SK-N-SH (cell line): ENCODE measurements at regions not wholly inside any gene's neighbourhood (a gene's known extent, or its start where the extent isn't known, plus 50 kb on each side); places are given as distances from the start of the nearest gene placed in this dataset.

ENCODE experiments used
- POLR2AphosphoS5 ChIP-seq: IDR thresholded peaks from 2 replicates; pipeline ENCODE4 v1.6.1; 2012; ENCODE audit warnings: low read depth, low read length
- SIN3A ChIP-seq: IDR thresholded peaks from 2 replicates; pipeline ENCODE4 v1.6.1; 2012; ENCODE audit warnings: low read depth, mild to moderate bottlenecking, low read length, moderate library complexity, borderline replicate concordance
- TF ChIP-seq, protein P1 (sequence below): fragments of 200-600 bp; sonication (generic); IDR thresholded peaks from 2 replicates; pipeline ENCODE4 v1.6.1; 2017; ENCODE audit warnings: antibody characterized with exemption, mild to moderate bottlenecking, moderate library complexity
- TF ChIP-seq, protein P2 (sequence below): fragments of 150-350 bp; IDR thresholded peaks from 2 replicates; pipeline ENCODE4 v1.6.1; 2017; ENCODE audit warnings: antibody characterized with exemption, low read length, low read depth, borderline replicate concordance

DNA sequence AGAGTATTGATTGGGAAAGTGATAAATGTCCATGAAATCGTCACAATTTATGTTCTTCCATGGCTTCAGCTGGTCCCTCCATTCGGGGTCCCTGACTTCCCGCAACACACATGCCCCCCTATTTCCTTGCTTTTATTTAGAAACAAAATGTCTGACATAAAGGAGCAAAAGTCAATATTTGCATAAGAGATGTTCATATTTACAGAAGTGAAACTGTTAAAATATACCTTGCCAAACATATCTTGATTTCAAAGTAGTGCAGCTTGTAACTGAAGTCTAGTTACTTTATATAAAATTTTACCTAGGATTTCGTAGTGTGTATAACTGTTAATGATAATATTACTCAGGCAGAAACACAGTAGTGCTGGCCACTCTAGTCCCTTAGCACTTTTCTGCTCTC, 548.9 kb upstream of the ADGRB3 start:
- TF ChIP-seq, protein P1, sequence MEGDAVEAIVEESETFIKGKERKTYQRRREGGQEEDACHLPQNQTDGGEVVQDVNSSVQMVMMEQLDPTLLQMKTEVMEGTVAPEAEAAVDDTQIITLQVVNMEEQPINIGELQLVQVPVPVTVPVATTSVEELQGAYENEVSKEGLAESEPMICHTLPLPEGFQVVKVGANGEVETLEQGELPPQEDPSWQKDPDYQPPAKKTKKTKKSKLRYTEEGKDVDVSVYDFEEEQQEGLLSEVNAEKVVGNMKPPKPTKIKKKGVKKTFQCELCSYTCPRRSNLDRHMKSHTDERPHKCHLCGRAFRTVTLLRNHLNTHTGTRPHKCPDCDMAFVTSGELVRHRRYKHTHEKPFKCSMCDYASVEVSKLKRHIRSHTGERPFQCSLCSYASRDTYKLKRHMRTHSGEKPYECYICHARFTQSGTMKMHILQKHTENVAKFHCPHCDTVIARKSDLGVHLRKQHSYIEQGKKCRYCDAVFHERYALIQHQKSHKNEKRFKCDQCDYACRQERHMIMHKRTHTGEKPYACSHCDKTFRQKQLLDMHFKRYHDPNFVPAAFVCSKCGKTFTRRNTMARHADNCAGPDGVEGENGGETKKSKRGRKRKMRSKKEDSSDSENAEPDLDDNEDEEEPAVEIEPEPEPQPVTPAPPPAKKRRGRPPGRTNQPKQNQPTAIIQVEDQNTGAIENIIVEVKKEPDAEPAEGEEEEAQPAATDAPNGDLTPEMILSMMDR, result no peak
- TF ChIP-seq POLR2AphosphoS5 (no peak), SIN3A (no peak)
- TF ChIP-seq, protein P2, sequence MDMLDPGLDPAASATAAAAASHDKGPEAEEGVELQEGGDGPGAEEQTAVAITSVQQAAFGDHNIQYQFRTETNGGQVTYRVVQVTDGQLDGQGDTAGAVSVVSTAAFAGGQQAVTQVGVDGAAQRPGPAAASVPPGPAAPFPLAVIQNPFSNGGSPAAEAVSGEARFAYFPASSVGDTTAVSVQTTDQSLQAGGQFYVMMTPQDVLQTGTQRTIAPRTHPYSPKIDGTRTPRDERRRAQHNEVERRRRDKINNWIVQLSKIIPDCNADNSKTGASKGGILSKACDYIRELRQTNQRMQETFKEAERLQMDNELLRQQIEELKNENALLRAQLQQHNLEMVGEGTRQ, result no peak
